Right ventricle myocardium inferior (tissue), 1 donor: ENCODE measurements at regions not wholly inside any gene's neighbourhood (a gene's known extent, or its start where the extent isn't known, plus 50 kb on each side); places are given as distances from the start of the nearest gene placed in this dataset.

ENCODE experiments used
- ATAC-seq: fragments of 200-7000 bp; cut with Tn5 transposase; one replicate; pipeline ENCODE4 v1.9.1; 2020; ENCODE audit warnings: mild to moderate bottlenecking, moderate library complexity
- DNase-seq: peaks from one replicate; pipeline ENCODE4 v3.0.0; 2021; ENCODE audit errors: missing footprints
- intact Hi-C: fragments of 100-400 bp; cut with DNase I; formaldehyde crosslinking; loops from one replicate; pipeline ENCODE4 v1.11.0; 2022
- donor health status: DM: no; HTN: yes; CAD: no; lungs with severe emphysema.

GRCh38 chr14:71526388-71526787 is 405.8 kb upstream of the RGS6 start:
- intact Hi-C loops = no loop called here
- ATAC-seq (no peak), DNase-seq (no peak)

GRCh38 chr14:71527838-71528237 is 404.4 kb upstream of the RGS6 start:
- intact Hi-C loops = no loop called here
- DNase-seq = no peak
- no peak for ATAC-seq

- ATAC-seq (no peak), DNase-seq (no peak)
- intact Hi-C loops = loop anchor here (10.0 kb wide), 1 partner anchor 125 kb away; no protein-coding TSS in a partner anchor
Measured at GRCh38 chr14:71529848-71530247, 402.4 kb upstream of the RGS6 start.

GRCh38 chr14:71532344-71532743 is 399.9 kb upstream of the RGS6 start:
- DNase-seq (no peak), ATAC-seq (no peak)
- intact Hi-C loops = loop anchor here (10.0 kb wide), 1 partner anchor 122 kb away; no protein-coding TSS in a partner anchor

GRCh38 chr14:71532790-71533189 is 399.4 kb upstream of the RGS6 start:
- intact Hi-C loops = loop anchor here (10.0 kb wide), 1 partner anchor 122 kb away; no protein-coding TSS in a partner anchor
- DNase-seq (no peak), ATAC-seq (no peak)

- no peak for ATAC-seq
- intact Hi-C loops = loop anchor here (10.0 kb wide), 1 partner anchor 121 kb away; no protein-coding TSS in a partner anchor
- DNase-seq = no peak
Measured at GRCh38 chr14:71533390-71533789, 398.8 kb upstream of the RGS6 start.

GRCh38 chr14:71533800-71534199 is 398.4 kb upstream of the RGS6 start:
- no peak for ATAC-seq
- no peak for DNase-seq
- intact Hi-C loops = loop anchor here (10.0 kb wide), 1 partner anchor 121 kb away; no protein-coding TSS in a partner anchor

- no peak for DNase-seq
- intact Hi-C loops = loop anchor here (10.0 kb wide), 1 partner anchor 120 kb away; no protein-coding TSS in a partner anchor
- no peak for ATAC-seq
Measured at GRCh38 chr14:71534506-71534905, 397.7 kb upstream of the RGS6 start.

- DNase-seq = no peak
- intact Hi-C loops = loop anchor here (10.0 kb wide), 1 partner anchor 119 kb away; no protein-coding TSS in a partner anchor
- ATAC-seq = no peak
Measured at GRCh38 chr14:71536015-71536740, 396.1 kb upstream of the RGS6 start.

GRCh38 chr14:71536927-71537772 is 395.1 kb upstream of the RGS6 start:
- ATAC-seq (no peak), DNase-seq (no peak)
- intact Hi-C loops = loop anchor here (10.0 kb wide), 1 partner anchor 118 kb away; no protein-coding TSS in a partner anchor

GRCh38 chr14:71538288-71538687 is 393.9 kb upstream of the RGS6 start:
- ATAC-seq = no peak
- no peak for DNase-seq
- intact Hi-C loops = loop anchor here (10.0 kb wide), 1 partner anchor 117 kb away; no protein-coding TSS in a partner anchor

- DNase-seq = no peak
- intact Hi-C loops = loop anchor here (10.0 kb wide), 1 partner anchor 116 kb away; no protein-coding TSS in a partner anchor
- ATAC-seq = no peak
Measured at GRCh38 chr14:71538938-71539649, 393.1 kb upstream of the RGS6 start.

GRCh38 chr14:71539650-71540285 is 392.5 kb upstream of the RGS6 start:
- DNase-seq (no peak), ATAC-seq (no peak)
- intact Hi-C loops = loop anchor here (10.0 kb wide), 1 partner anchor 115 kb away; no protein-coding TSS in a partner anchor

GRCh38 chr14:71541271-71541670 is 391.0 kb upstream of the RGS6 start:
- ATAC-seq (no peak), DNase-seq (no peak)
- intact Hi-C loops = no loop called here

GRCh38 chr14:71541973-71542690 is 390.1 kb upstream of the RGS6 start:
- intact Hi-C loops = no loop called here
- no peak for DNase-seq
- ATAC-seq = no peak

GRCh38 chr14:71549421-71550050 is 382.7 kb upstream of the RGS6 start:
- intact Hi-C loops = no loop called here
- DNase-seq = no peak
- ATAC-seq = no peak

- intact Hi-C loops = no loop called here
- ATAC-seq = no peak
- DNase-seq = no peak
Measured at GRCh38 chr14:71550367-71550766, 381.9 kb upstream of the RGS6 start.
